NT2/D1 (cell line): ENCODE measurements at regions not wholly inside any gene's neighbourhood (a gene's known extent, or its start where the extent isn't known, plus 50 kb on each side); places are given as distances from the start of the nearest gene placed in this dataset.

Experiments used
- DNase-seq: peaks from one replicate; pipeline ENCODE4 v3.0.0-alpha.2; 2011; ENCODE audit warnings: low read depth, low spot score
- H3K27me3 ChIP-seq: 2 replicates; pipeline ENCODE4 v1.6.0; 2011; ENCODE audit warnings: mild to moderate bottlenecking; ENCODE audit not compliant: insufficient read length, insufficient read depth
- H3K36me3 ChIP-seq: 2 replicates; pipeline ENCODE4 v1.6.1; 2011; ENCODE audit warnings: mild to moderate bottlenecking, low read length, mixed read lengths; ENCODE audit not compliant: insufficient read depth, insufficient read length
- H3K4me1 ChIP-seq: 2 replicates; pipeline ENCODE4 v1.5.1; 2011; ENCODE audit not compliant: insufficient read depth, insufficient read length
- H3K4me3 ChIP-seq: 2 replicates; pipeline ENCODE4 v1.5.1; 2011; ENCODE audit warnings: low read depth; ENCODE audit not compliant: insufficient read length
- H3K9ac ChIP-seq: 2 replicates; pipeline ENCODE4 v1.6.0; 2011; ENCODE audit warnings: low read depth; ENCODE audit not compliant: insufficient read length
- H3K9me3 ChIP-seq: 2 replicates; pipeline ENCODE4 v1.5.1; 2011; ENCODE audit warnings: mild to moderate bottlenecking, low read length; ENCODE audit not compliant: insufficient read depth
- SUZ12 ChIP-seq: IDR thresholded peaks from 2 replicates; pipeline ENCODE4 v1.6.1; 2011; ENCODE audit not compliant: insufficient read length, insufficient read depth; ENCODE audit errors: extremely low read depth
- YY1 ChIP-seq: IDR thresholded peaks from 2 replicates; pipeline ENCODE4 v1.6.1; 2011; ENCODE audit not compliant: insufficient read length, insufficient read depth
- ZNF274 ChIP-seq: IDR thresholded peaks from 2 replicates; pipeline ENCODE4 v1.6.1; 2011; ENCODE audit warnings: mild to moderate bottlenecking, low read depth, low read length

- Histone ChIP-seq H3K36me3 (no peaks in the 10 kb centered on the region), H3K4me3 (no peak overlapping the region), H3K9ac (no peak overlapping the region), H3K9me3 (no peaks in the 10 kb centered on the region), H3K27me3 (no peaks in the 10 kb centered on the region), H3K4me1 (no peaks in the 10 kb centered on the region)
- no peak for DNase-seq
- TF ChIP-seq SUZ12 (no peak), YY1 (no peak), ZNF274 (no peak)
Observed at GRCh38 chr6:156455847-156456246, 321.3 kb upstream of the ARID1B start.

DNA sequence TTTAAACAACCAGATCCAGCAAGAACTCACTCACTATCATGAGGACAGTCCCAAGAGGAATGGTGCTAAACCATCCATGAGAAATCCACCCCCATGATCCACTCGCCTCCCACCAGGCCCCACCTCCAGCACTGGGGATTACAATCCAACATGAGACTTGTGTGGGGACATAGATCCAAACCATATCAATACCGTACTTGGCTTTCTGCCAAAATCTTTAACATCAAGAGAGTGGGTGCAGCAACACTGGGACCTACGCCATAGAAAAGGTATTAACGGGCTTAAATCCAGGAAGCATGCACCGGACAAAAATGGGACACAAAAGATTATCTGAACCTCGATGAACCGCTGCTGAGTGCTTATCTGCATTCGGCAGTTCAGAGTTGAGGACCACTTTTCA lies 322.3 kb upstream of the ARID1B start:
- no peaks in the 10 kb centered on the region for H3K27me3 ChIP-seq
- TF ChIP-seq YY1 (no peak), ZNF274 (no peak), SUZ12 (no peak)
- H3K9ac ChIP-seq, result no peak overlapping the region
- no peaks in the 10 kb centered on the region for H3K9me3 ChIP-seq
- DNase-seq, result no peak
- H3K36me3 ChIP-seq, result no peaks in the 10 kb centered on the region
- no peak overlapping the region for H3K4me3 ChIP-seq
- no peaks in the 10 kb centered on the region for H3K4me1 ChIP-seq

DNA sequence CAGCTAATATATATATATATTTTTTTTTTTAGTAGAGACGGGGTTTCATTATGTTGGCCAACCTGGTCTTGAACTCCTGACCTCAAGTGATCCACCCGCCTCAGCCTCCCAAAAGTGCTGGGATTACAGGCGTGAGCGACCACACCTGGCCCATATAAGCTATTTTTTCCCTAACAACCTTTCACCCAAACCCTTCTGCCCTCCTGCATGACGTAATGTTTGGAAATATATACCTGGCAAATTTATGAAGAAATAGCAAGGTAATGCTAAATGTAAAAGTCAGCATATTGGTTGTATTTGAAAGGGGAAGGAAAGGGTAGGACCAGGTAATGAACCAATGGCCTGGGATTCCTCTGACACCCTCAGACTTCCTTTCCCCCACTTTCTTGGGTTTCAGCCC lies 325.5 kb upstream of the ARID1B start:
- Histone ChIP-seq H3K36me3 (no peaks in the 10 kb centered on the region), H3K9ac (no peak overlapping the region), H3K27me3 (no peaks in the 10 kb centered on the region), H3K4me1 (no peaks in the 10 kb centered on the region), H3K4me3 (no peak overlapping the region), H3K9me3 (no peaks in the 10 kb centered on the region)
- TF ChIP-seq ZNF274 (no peak), YY1 (no peak), SUZ12 (no peak)
- DNase-seq, result no peak

- Histone ChIP-seq H3K36me3 (no peaks in the 10 kb centered on the region), H3K4me1 (no peaks in the 10 kb centered on the region), H3K9me3 (no peaks in the 10 kb centered on the region), H3K27me3 (no peaks in the 10 kb centered on the region), H3K4me3 (no peak overlapping the region), H3K9ac (no peak overlapping the region)
- DNase-seq, result no peak
- no peak for TF ChIP-seq YY1
- TF ChIP-seq ZNF274, result no peak
- TF ChIP-seq SUZ12, result no peak
Observed at GRCh38 chr6:156451088-156451487, 326.1 kb upstream of the ARID1B start.

- no peak overlapping the region for H3K9ac ChIP-seq
- H3K9me3 ChIP-seq, result no peaks in the 10 kb centered on the region
- H3K36me3 ChIP-seq, result no peaks in the 10 kb centered on the region
- H3K4me3 ChIP-seq, result no peak overlapping the region
- no peak for DNase-seq
- no peaks in the 10 kb centered on the region for H3K27me3 ChIP-seq
- no peaks in the 10 kb centered on the region for H3K4me1 ChIP-seq
- TF ChIP-seq YY1, result no peak
- no peak for TF ChIP-seq SUZ12
- TF ChIP-seq ZNF274, result no peak
Observed at GRCh38 chr6:156450421-156450820, 326.8 kb upstream of the ARID1B start.

DNA sequence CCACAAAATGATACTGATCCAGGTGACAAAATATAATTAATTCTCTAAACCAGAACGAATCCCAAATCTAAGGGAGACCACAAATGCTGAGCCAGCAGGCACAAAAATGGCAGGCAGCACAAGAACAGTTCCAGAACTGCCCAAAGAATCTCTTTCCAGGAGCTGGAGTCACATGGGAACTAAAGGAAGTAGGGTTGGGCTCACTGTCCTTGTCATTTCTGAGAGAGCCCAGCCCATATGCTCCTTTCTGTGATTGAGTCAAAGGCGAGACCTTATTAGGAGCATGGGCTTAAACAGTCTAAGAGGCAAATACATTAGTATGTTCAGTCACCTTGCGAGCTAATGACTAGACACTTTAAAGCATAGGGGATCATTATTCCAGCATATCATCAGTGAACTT lies 327.6 kb upstream of the ARID1B start:
- H3K9me3 ChIP-seq, result no peaks in the 10 kb centered on the region
- H3K4me3 ChIP-seq, result no peak overlapping the region
- H3K4me1 ChIP-seq, result no peaks in the 10 kb centered on the region
- TF ChIP-seq YY1, result no peak
- no peak for TF ChIP-seq SUZ12
- no peak for TF ChIP-seq ZNF274
- DNase-seq, result no peak
- H3K9ac ChIP-seq, result no peak overlapping the region
- no peaks in the 10 kb centered on the region for H3K27me3 ChIP-seq
- H3K36me3 ChIP-seq, result no peaks in the 10 kb centered on the region

DNA sequence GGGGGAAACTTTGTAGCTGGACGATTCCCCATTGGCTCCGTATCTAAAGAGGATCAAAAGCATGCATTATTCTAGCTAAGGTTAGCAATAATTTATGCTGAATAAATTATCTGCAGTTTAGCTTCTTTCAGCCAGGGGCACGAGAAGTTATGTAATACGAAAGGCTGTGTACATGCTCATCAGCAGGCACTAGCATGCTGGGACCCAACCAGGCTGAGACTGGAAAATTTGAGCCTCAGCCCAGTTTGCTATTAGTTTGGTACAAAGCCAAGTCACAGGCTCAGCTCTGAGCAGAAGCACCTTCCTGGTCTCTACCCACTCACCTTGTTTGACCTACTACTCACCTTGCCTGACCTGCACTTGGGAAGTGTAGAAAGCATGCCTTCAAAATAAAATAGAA lies 328.1 kb upstream of the ARID1B start:
- Histone ChIP-seq H3K4me3 (no peak overlapping the region), H3K9me3 (no peaks in the 10 kb centered on the region), H3K36me3 (no peaks in the 10 kb centered on the region), H3K27me3 (no peaks in the 10 kb centered on the region), H3K9ac (no peak overlapping the region), H3K4me1 (no peaks in the 10 kb centered on the region)
- DNase-seq, result no peak
- no peak for TF ChIP-seq ZNF274
- TF ChIP-seq YY1, result no peak
- no peak for TF ChIP-seq SUZ12

- no peaks in the 10 kb centered on the region for H3K9me3 ChIP-seq
- H3K9ac ChIP-seq, result no peak overlapping the region
- TF ChIP-seq SUZ12, result no peak
- H3K27me3 ChIP-seq, result no peaks in the 10 kb centered on the region
- no peaks in the 10 kb centered on the region for H3K36me3 ChIP-seq
- no peaks in the 10 kb centered on the region for H3K4me1 ChIP-seq
- H3K4me3 ChIP-seq, result no peak overlapping the region
- DNase-seq, result no peak
Observed at GRCh38 chr6:156448579-156448978, 328.6 kb upstream of the ARID1B start.
